C4-2B (cell line): ENCODE measurements at regions not wholly inside any gene's neighbourhood (a gene's known extent, or its start where the extent isn't known, plus 50 kb on each side); places are given as distances from the start of the nearest gene placed in this dataset.

Source experiments
- CTCF ChIP-seq: fragments of 450-650 bp; conservative IDR thresholded peaks from 2 replicates; pipeline ENCODE4 v1.5.1; 2017; ENCODE audit warnings: mild to moderate bottlenecking
- ZFX ChIP-seq: fragments of 450-650 bp; IDR thresholded peaks from 2 replicates; pipeline ENCODE4 v1.6.1; 2017

GRCh38 chr18:78769502-78770105 lies 210.0 kb upstream of the SALL3 start:
- TF ChIP-seq CTCF, result no peak
- no peak for TF ChIP-seq ZFX
